ENCODE measurements at regions not wholly inside any gene's neighbourhood (a gene's known extent, or its start where the extent isn't known, plus 50 kb on each side); places are given as distances from the start of the nearest gene placed in this dataset.

GRCh38 chr6:125392682-125393081, 90.9 kb upstream of the HDDC2 start:
- intact Hi-C loops (cut with micrococcal nuclease) (no loop called here), dilution Hi-C loops (cut with HindIII; ENCODE audit: low sequenced_read_pairs, unreplicated experiment) (no loop called here), in situ Hi-C loops (cut with MboI; ENCODE audit: low sequenced_read_pairs) (no loop called here)
- H4K91ac ChIP-seq (ENCODE audit: insufficient read depth, low read depth, low read length): no peak overlapping the region
- WGBS, 2 experiments (ENCODE audit: extremely low coverage in 2 of 2, insufficient read length in 1 of 2): no CpG with 5 or more reads among the region's 3 CpGs
- ATAC-seq (ENCODE audit: low read depth) (no peak), DNase-seq (no peak)
- no peak overlapping the region for H2BK15ac ChIP-seq (ENCODE audit: low read depth, low read length)
- H2BK5ac ChIP-seq (ENCODE audit: low read depth, low read length, poor library complexity, severe bottlenecking): no peak overlapping the region
- no peak overlapping the region for H3K4ac ChIP-seq (ENCODE audit: low read depth, low read length)
- no peaks in the 10 kb centered on the region for H3K27me3 ChIP-seq (ENCODE audit: control insufficient read depth, insufficient read depth, low read length)
- no peak overlapping the region for H3K23ac ChIP-seq (ENCODE audit: low read depth, low read length)
- H2AK9ac ChIP-seq (replicated peaks; ENCODE audit: low read depth, low read length, poor library complexity): no peak overlapping the region
- no peak overlapping the region for H3K56ac ChIP-seq (ENCODE audit: extremely low read depth, insufficient read depth, low read length)
- no TSS peak for BruUV-seq (replicated peaks)
- no peaks in the 10 kb centered on the region for H3K4me1 ChIP-seq (ENCODE audit: control insufficient read depth, insufficient read depth, low read length)
- no peaks in the 10 kb centered on the region; the same call in 1 of the 2 replicates for H4K20me1 ChIP-seq (ENCODE audit: insufficient read depth, low read length)
- no peak overlapping the region for H3K9ac ChIP-seq (ENCODE audit: low read depth, low read length)
- no peak overlapping the region for H4K5ac ChIP-seq (ENCODE audit: low read depth, low read length)
- H2AFZ ChIP-seq (replicated peaks; ENCODE audit: low read length, poor library complexity): no peak overlapping the region
- CTCF ChIA-PET: no interaction called here
- H3K9me3 ChIP-seq (ENCODE audit: control insufficient read depth, insufficient read depth, low read length): no peaks in the 10 kb centered on the region
- no peak overlapping the region for H3K27ac ChIP-seq (ENCODE audit: insufficient read depth, low read length)
- H3K36me3 ChIP-seq (ENCODE audit: control insufficient read depth, insufficient read depth, low read length): no peaks in the 10 kb centered on the region
- no peaks in the 10 kb centered on the region for H3K79me1 ChIP-seq (ENCODE audit: low read depth in 1 of 2, low read length in 2 of 2)
- H3K4me2 ChIP-seq (ENCODE audit: low read depth, low read length): no peak overlapping the region
- H3K14ac ChIP-seq (replicated peaks; ENCODE audit: low read depth, low read length): no peak overlapping the region
- no peak overlapping the region for H3K18ac ChIP-seq (ENCODE audit: low read depth, low read length)
- no peak overlapping the region for H2AK5ac ChIP-seq (ENCODE audit: low read depth, low read length)
- no peak overlapping the region for H4K8ac ChIP-seq (ENCODE audit: low read depth in 2 of 2, low read length in 2 of 2)
- H3K4me3 ChIP-seq (ENCODE audit: insufficient read depth, low read depth, low read length): no peak overlapping the region
- no peak overlapping the region for H2BK120ac ChIP-seq (ENCODE audit: low read depth, low read length)
- TF ChIP-seq RFX5 (IDR thresholded peaks at IDR 0.05; ENCODE audit: low read depth, low read length): no peak
- TF ChIP-seq RCOR1 (IDR thresholded peaks at IDR 0.05; ENCODE audit: insufficient replicate concordance, low read length): no peak
- no peak for TF ChIP-seq NFE2L2 (IDR thresholded peaks at IDR 0.05; ENCODE audit: low read depth, low read length)
- no peak for TF ChIP-seq SMC3 (IDR thresholded peaks at IDR 0.05; ENCODE audit: low read depth, low read length)
- TF ChIP-seq CTCF (conservative IDR thresholded peaks at IDR 0.05; ENCODE audit: low read depth, low read length): no peak
- TF ChIP-seq USF2 (IDR thresholded peaks at IDR 0.05; ENCODE audit: low read depth, low read length): no peak
- TF ChIP-seq BHLHE40 (IDR thresholded peaks at IDR 0.05; ENCODE audit: low read depth, low read length): no peak
- TF ChIP-seq POLR2A (IDR thresholded peaks at IDR 0.05; ENCODE audit: low read depth, low read length): no peak
- TF ChIP-seq MAZ (IDR thresholded peaks at IDR 0.05; ENCODE audit: borderline replicate concordance, low read depth, low read length): no peak
- no peaks in the 10 kb centered on the region for H3K9me1 ChIP-seq (ENCODE audit: insufficient read depth, low read length)
- H2BK20ac ChIP-seq (ENCODE audit: low read depth, low read length): no peak overlapping the region
- POLR2A ChIA-PET (ENCODE audit: unreplicated experiment): no interaction called here
